SK-N-SH treated with all-trans-retinoic acid at 6 μM for 48 hours (cell line): ENCODE measurements at regions not wholly inside any gene's neighbourhood (a gene's known extent, or its start where the extent isn't known, plus 50 kb on each side); places are given as distances from the start of the nearest gene placed in this dataset.

Experiments
- GLIS3 ChIP-seq: fragments of 250-450 bp; sonication (Bioruptor Pico); IDR thresholded peaks from 2 replicates; pipeline ENCODE4 v1.5.0; 2020; ENCODE audit warnings: mild to moderate bottlenecking, moderate library complexity
- PPARA ChIP-seq: fragments of 250-450 bp; sonication (Bioruptor Pico); IDR thresholded peaks from 2 replicates; pipeline ENCODE4 v1.5.0; 2020; ENCODE audit warnings: mild to moderate bottlenecking, borderline replicate concordance
- RARB ChIP-seq: fragments of 250-450 bp; sonication (Bioruptor Pico); IDR thresholded peaks from 2 replicates; pipeline ENCODE4 v1.8.0; 2021; ENCODE audit warnings: mild to moderate bottlenecking, moderate library complexity
- ZC3H10 ChIP-seq: fragments of 250-450 bp; sonication (Bioruptor Pico); IDR thresholded peaks from 2 replicates; pipeline ENCODE4 v1.5.1; 2021; ENCODE audit warnings: mild to moderate bottlenecking, moderate library complexity
- ZFP30 ChIP-seq: fragments of 450-650 bp; formaldehyde crosslinking; IDR thresholded peaks from 2 replicates; pipeline ENCODE4 v1.5.0; 2022; ENCODE audit warnings: mild to moderate bottlenecking, moderate library complexity
- ZNF565 ChIP-seq: fragments of 450-650 bp; formaldehyde crosslinking; conservative IDR thresholded peaks from 2 replicates; pipeline ENCODE4 v1.5.0; 2020; ENCODE audit warnings: low read depth, mild to moderate bottlenecking, moderate library complexity
- TF ChIP-seq, protein P1 (sequence below): fragments of 250-450 bp; sonication (Bioruptor Pico); IDR thresholded peaks from 2 replicates; pipeline ENCODE4 v1.8.0; 2020; ENCODE audit warnings: mild to moderate bottlenecking, moderate library complexity, borderline replicate concordance
- TF ChIP-seq, protein P2 (sequence below): fragments of 250-450 bp; sonication (Bioruptor Pico); IDR thresholded peaks from 2 replicates; pipeline ENCODE4 v1.8.0; 2021; ENCODE audit warnings: low read depth, mild to moderate bottlenecking, moderate library complexity, borderline replicate concordance

DNA sequence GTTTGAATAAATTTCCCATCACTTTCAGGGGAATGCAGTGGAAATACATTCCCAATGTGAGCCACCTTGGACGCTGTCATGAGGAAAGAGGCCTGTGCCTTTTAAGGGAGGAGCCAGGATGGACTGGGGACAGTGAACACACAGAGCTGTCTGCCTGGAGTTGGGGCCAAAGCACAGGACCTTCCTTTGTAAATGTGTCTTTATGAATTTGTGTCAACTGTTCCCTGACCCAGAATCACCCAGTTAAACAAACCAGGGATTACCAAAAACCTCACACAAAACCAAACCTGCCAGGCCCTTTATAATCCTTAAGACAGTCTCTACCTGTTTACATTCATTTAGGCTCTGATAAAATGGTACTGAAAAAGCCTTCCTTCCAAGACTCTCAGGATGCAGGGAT lies 513.7 kb downstream of the MAFB start:
- no peak for TF ChIP-seq GLIS3 (CRISPR knock-in tag)
- no peak for TF ChIP-seq ZC3H10
- no peak for TF ChIP-seq PPARA (CRISPR knock-in tag)
- TF ChIP-seq, protein P1, sequence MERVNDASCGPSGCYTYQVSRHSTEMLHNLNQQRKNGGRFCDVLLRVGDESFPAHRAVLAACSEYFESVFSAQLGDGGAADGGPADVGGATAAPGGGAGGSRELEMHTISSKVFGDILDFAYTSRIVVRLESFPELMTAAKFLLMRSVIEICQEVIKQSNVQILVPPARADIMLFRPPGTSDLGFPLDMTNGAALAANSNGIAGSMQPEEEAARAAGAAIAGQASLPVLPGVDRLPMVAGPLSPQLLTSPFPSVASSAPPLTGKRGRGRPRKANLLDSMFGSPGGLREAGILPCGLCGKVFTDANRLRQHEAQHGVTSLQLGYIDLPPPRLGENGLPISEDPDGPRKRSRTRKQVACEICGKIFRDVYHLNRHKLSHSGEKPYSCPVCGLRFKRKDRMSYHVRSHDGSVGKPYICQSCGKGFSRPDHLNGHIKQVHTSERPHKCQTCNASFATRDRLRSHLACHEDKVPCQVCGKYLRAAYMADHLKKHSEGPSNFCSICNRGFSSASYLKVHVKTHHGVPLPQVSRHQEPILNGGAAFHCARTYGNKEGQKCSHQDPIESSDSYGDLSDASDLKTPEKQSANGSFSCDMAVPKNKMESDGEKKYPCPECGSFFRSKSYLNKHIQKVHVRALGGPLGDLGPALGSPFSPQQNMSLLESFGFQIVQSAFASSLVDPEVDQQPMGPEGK (CRISPR knock-in tag), result no peak
- TF ChIP-seq, protein P2, sequence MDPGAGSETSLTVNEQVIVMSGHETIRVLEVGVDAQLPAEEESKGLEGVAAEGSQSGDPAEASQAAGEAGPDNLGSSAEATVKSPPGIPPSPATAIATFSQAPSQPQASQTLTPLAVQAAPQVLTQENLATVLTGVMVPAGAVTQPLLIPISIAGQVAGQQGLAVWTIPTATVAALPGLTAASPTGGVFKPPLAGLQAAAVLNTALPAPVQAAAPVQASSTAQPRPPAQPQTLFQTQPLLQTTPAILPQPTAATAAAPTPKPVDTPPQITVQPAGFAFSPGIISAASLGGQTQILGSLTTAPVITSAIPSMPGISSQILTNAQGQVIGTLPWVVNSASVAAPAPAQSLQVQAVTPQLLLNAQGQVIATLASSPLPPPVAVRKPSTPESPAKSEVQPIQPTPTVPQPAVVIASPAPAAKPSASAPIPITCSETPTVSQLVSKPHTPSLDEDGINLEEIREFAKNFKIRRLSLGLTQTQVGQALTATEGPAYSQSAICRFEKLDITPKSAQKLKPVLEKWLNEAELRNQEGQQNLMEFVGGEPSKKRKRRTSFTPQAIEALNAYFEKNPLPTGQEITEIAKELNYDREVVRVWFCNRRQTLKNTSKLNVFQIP (CRISPR knock-in tag), result no peak
- TF ChIP-seq ZFP30 (CRISPR knock-in tag), result no peak
- no peak for TF ChIP-seq RARB (CRISPR knock-in tag)
- TF ChIP-seq ZNF565 (CRISPR knock-in tag), result no peak
